HG03575 (cell line): ENCODE measurements at regions not wholly inside any gene's neighbourhood (a gene's known extent, or its start where the extent isn't known, plus 50 kb on each side); places are given as distances from the start of the nearest gene placed in this dataset.

Source experiments
- ATAC-seq: cut with Tn5 transposase; IDR thresholded peaks from one replicate; pipeline ENCODE4 v1.9.1; 2021; ENCODE audit not compliant: unreplicated experiment, insufficient number of reproducible peaks, low FRiP score; ENCODE audit errors: extremely low read depth

- no peak for ATAC-seq
Observed at GRCh38 chr5:30991462-30991861, 202.0 kb upstream of the CDH6 start.

GRCh38 chr5:30981576-30981975 lies 211.9 kb upstream of the CDH6 start:
- ATAC-seq = no peak

GRCh38 chr5:30968971-30969370 lies 224.5 kb upstream of the CDH6 start:
- no peak for ATAC-seq

- no peak for ATAC-seq
Observed at GRCh38 chr5:30960036-30960435, 233.4 kb upstream of the CDH6 start.

GRCh38 chr5:30959238-30959637 lies 234.2 kb upstream of the CDH6 start:
- no peak for ATAC-seq

GRCh38 chr5:30957591-30957990 lies 235.9 kb upstream of the CDH6 start:
- ATAC-seq = no peak

- no peak for ATAC-seq
Observed at GRCh38 chr5:30956251-30956650, 237.2 kb upstream of the CDH6 start.

GRCh38 chr5:30937070-30937469 lies 256.4 kb upstream of the CDH6 start:
- no peak for ATAC-seq

- no peak for ATAC-seq
Observed at GRCh38 chr5:30933599-30933998, 259.9 kb upstream of the CDH6 start.

GRCh38 chr5:30932273-30933017 lies 261.0 kb upstream of the CDH6 start:
- ATAC-seq = no peak

GRCh38 chr5:30930736-30931135 lies 262.8 kb upstream of the CDH6 start:
- ATAC-seq = no peak

- no peak for ATAC-seq
Observed at GRCh38 chr5:30928956-30929355, 264.5 kb upstream of the CDH6 start.

GRCh38 chr5:30926218-30926617 lies 267.3 kb upstream of the CDH6 start:
- no peak for ATAC-seq

- no peak for ATAC-seq
Observed at GRCh38 chr5:30921388-30921787, 272.1 kb upstream of the CDH6 start.

GRCh38 chr5:30918171-30918570 lies 275.3 kb upstream of the CDH6 start:
- no peak for ATAC-seq

- ATAC-seq = no peak
Observed at GRCh38 chr5:30908356-30908755, 285.1 kb upstream of the CDH6 start.

GRCh38 chr5:30900367-30900766 lies 293.1 kb upstream of the CDH6 start:
- no peak for ATAC-seq

GRCh38 chr5:30894811-30895210 lies 298.7 kb upstream of the CDH6 start:
- ATAC-seq = no peak

- no peak for ATAC-seq
Observed at GRCh38 chr5:30891660-30892059, 301.8 kb upstream of the CDH6 start.

- no peak for ATAC-seq
Observed at GRCh38 chr5:30890377-30890776, 303.1 kb upstream of the CDH6 start.

- no peak for ATAC-seq
Observed at GRCh38 chr5:30880514-30880913, 313.0 kb upstream of the CDH6 start.
